Choroid plexus epithelial cell (primary cell): ENCODE measurements at regions not wholly inside any gene's neighbourhood (a gene's known extent, or its start where the extent isn't known, plus 50 kb on each side); places are given as distances from the start of the nearest gene placed in this dataset.

Experiments used
- DNase-seq: peaks from one replicate; pipeline ENCODE4 v3.0.0-alpha.2; 2010; ENCODE audit warnings: low read depth
- H3K4me3 ChIP-seq: 2 replicates; pipeline ENCODE4 v1.5.1; 2011; ENCODE audit warnings: low read depth, mild to moderate bottlenecking, control low read depth, low read length, moderate library complexity
- TF ChIP-seq, protein P1 (sequence below): conservative IDR thresholded peaks from 2 replicates; pipeline ENCODE4 v1.5.1; 2011; ENCODE audit warnings: low read depth, mild to moderate bottlenecking, control low read depth, inconsistent platforms, low read length, moderate library complexity

- H3K4me3 ChIP-seq: no peak overlapping the region
- DNase-seq: peak; percentile 89
- TF ChIP-seq, protein P1, sequence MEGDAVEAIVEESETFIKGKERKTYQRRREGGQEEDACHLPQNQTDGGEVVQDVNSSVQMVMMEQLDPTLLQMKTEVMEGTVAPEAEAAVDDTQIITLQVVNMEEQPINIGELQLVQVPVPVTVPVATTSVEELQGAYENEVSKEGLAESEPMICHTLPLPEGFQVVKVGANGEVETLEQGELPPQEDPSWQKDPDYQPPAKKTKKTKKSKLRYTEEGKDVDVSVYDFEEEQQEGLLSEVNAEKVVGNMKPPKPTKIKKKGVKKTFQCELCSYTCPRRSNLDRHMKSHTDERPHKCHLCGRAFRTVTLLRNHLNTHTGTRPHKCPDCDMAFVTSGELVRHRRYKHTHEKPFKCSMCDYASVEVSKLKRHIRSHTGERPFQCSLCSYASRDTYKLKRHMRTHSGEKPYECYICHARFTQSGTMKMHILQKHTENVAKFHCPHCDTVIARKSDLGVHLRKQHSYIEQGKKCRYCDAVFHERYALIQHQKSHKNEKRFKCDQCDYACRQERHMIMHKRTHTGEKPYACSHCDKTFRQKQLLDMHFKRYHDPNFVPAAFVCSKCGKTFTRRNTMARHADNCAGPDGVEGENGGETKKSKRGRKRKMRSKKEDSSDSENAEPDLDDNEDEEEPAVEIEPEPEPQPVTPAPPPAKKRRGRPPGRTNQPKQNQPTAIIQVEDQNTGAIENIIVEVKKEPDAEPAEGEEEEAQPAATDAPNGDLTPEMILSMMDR: peak; percentile 90
Observed at GRCh38 chr13:95380468-95381211, 79.4 kb upstream of the ABCC4 start.

GRCh38 chr13:95381212-95381527, 79.9 kb upstream of the ABCC4 start:
- TF ChIP-seq, protein P1: no peak
- no peak overlapping the region for H3K4me3 ChIP-seq
- DNase-seq: no peak

DNA sequence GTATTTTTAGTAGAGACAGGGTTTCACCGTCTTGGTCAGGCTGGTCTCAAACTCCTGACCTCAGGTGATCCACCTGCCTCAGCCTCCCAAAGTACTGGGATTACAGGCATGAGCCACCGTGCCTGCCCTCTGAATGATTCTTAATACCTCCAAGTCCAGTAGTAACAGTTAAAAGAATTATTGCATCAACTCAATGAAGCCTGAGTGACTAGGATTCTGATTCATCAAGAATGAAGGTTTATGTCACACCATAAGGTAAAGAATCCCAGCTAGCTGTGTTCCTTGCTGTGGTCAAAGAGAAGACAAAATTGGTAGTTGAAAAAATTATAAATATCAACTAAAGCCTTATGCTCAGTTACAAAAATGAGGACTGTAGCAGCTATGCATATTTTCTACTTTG, 81.2 kb upstream of the ABCC4 start:
- TF ChIP-seq, protein P1: no peak
- no peak overlapping the region for H3K4me3 ChIP-seq
- DNase-seq: no peak

- H3K4me3 ChIP-seq: no peak overlapping the region
- DNase-seq: no peak
- TF ChIP-seq, protein P1: no peak
Observed at GRCh38 chr13:95382916-95383315, 81.7 kb upstream of the ABCC4 start.

- H3K4me3 ChIP-seq: no peak overlapping the region
- DNase-seq: no peak
- TF ChIP-seq, protein P1: no peak
Observed at GRCh38 chr13:95385373-95385772, 84.1 kb upstream of the ABCC4 start.

DNA sequence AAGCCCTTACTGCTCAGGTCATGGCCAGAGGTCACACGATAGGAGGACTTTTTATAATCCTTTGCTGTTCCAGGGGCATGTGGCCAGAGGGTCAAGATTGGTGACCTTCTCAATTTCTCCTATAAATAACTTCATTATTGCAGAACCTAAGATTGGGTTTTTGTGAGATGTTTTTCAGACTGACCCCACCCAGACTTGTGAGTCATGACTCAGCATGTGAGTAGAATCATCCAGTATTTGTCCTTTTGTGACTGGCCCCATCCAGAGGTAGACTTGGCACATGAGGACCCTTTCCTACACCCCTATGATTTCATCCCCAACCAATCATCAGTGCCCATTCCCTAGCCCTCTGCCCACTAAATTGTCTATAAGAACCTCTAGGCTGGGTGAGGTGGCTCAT, 84.5 kb upstream of the ABCC4 start:
- TF ChIP-seq, protein P1: no peak

DNA sequence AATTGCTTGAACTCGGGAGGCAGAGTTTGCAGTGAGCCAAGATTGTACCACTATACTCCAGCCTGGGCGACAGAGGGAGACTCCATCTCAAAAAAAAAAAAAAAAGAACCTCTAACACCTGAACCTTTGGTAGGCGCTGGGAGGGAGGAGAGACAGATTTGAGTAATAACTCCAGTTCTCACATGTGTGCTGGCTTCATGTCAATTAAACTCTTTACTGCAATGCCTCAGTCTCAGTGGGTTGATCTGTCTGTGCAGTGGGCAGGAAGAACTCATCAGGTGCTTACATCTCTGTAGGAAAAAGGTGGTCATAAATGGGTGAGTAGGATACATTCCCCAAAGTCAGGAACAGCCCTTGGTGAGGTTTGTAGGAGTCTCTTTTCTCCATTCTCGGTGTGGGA, 85.1 kb upstream of the ABCC4 start:
- TF ChIP-seq, protein P1: no peak
- no peak overlapping the region for H3K4me3 ChIP-seq
- DNase-seq: no peak

More for the DNA sequence above, 84.5 kb upstream of the ABCC4 start:
- H3K4me3 ChIP-seq: no peak overlapping the region
- DNase-seq: peak; percentile 8
